Ectodermal cell (in vitro differentiated cells): ENCODE measurements at regions not wholly inside any gene's neighbourhood (a gene's known extent, or its start where the extent isn't known, plus 50 kb on each side); places are given as distances from the start of the nearest gene placed in this dataset.
"Not testable (repeated sequence)": the region's sequence is repeated elsewhere in the genome, so short reads cannot be mapped to it uniquely, and the experiment has no call there.

Source experiments
- H3K27ac ChIP-seq: 2 replicates; pipeline ENCODE4 v1.7.0; 2013; ENCODE audit warnings: mild to moderate bottlenecking, low read depth, low read length; ENCODE audit not compliant: insufficient read depth, poor library complexity, severe bottlenecking
- H3K27me3 ChIP-seq: 2 replicates; pipeline ENCODE4 v1.7.0; 2013; ENCODE audit warnings: mild to moderate bottlenecking, low read length; ENCODE audit not compliant: insufficient read depth, control insufficient read depth, poor library complexity, severe bottlenecking
- H3K36me3 ChIP-seq: one replicate; pipeline ENCODE4 v1.7.0; 2013; ENCODE audit warnings: low read length; ENCODE audit not compliant: control insufficient read depth, insufficient read depth
- H3K4me1 ChIP-seq: one replicate; pipeline ENCODE4 v1.7.0; 2013; ENCODE audit warnings: low read length; ENCODE audit not compliant: control insufficient read depth, insufficient read depth
- H3K4me3 ChIP-seq: 2 replicates; pipeline ENCODE4 v1.7.0; 2013; ENCODE audit warnings: low read depth, low read length, control low read depth; ENCODE audit not compliant: insufficient read depth
- H3K9me3 ChIP-seq: 2 replicates; pipeline ENCODE4 v1.7.0; 2013; ENCODE audit warnings: mild to moderate bottlenecking, low read length, moderate library complexity; ENCODE audit not compliant: control insufficient read depth
- WGBS, 2 experiments: methylation state at CpG; one replicate each; pipeline ENCODE4 v1.1.7; 2013; ENCODE audit warnings: missing lambda C conversion rate in 2 of 2; 5-methylcytosine and 5-hydroxymethylcytosine counted together

GRCh38 chr6:86016077-86016476 lies 373.4 kb upstream of the SYNCRIP start:
- 91 to 94% methylated on average over 4 of the region's 4 CpGs for WGBS, 2 experiments
- Histone ChIP-seq H3K9me3 (no peaks in the 10 kb centered on the region), H3K36me3 (no peaks in the 10 kb centered on the region), H3K4me3 (no peak overlapping the region), H3K4me1 (no peaks in the 10 kb centered on the region), H3K27ac (no peak overlapping the region), H3K27me3 (no peaks in the 10 kb centered on the region)

GRCh38 chr6:86012991-86013390 lies 370.3 kb upstream of the SYNCRIP start:
- H3K9me3 ChIP-seq, H3K36me3 ChIP-seq, H3K27me3 ChIP-seq, H3K4me3 ChIP-seq, H3K4me1 ChIP-seq, H3K27ac ChIP-seq: not testable (repeated sequence)
- 100% methylated on average over 1 of the region's 1 CpG for WGBS, 2 experiments

GRCh38 chr6:86010915-86011786 lies 368.5 kb upstream of the SYNCRIP start:
- no peaks in the 10 kb centered on the region for H3K9me3 ChIP-seq
- H3K27ac ChIP-seq = no peak overlapping the region
- H3K4me1 ChIP-seq = no peaks in the 10 kb centered on the region
- H3K27me3 ChIP-seq = no peaks in the 10 kb centered on the region
- 90 to 94% methylated on average over 9 of the region's 9 CpGs for WGBS, 2 experiments
- H3K4me3 ChIP-seq = no peak overlapping the region
- H3K36me3 ChIP-seq = no peaks in the 10 kb centered on the region

GRCh38 chr6:85997206-85997605 lies 354.5 kb upstream of the SYNCRIP start:
- no peaks in the 10 kb centered on the region for H3K9me3 ChIP-seq
- H3K36me3 ChIP-seq = no peaks in the 10 kb centered on the region
- H3K27ac ChIP-seq = no peak overlapping the region
- 93% methylated on average over 1 of the region's 1 CpG for WGBS, 2 experiments
- no peaks in the 10 kb centered on the region for H3K4me1 ChIP-seq
- H3K4me3 ChIP-seq = no peak overlapping the region
- H3K27me3 ChIP-seq = no peaks in the 10 kb centered on the region

- Histone ChIP-seq H3K9me3 (no peaks in the 10 kb centered on the region), H3K27me3 (no peaks in the 10 kb centered on the region), H3K36me3 (no peaks in the 10 kb centered on the region), H3K27ac (no peak overlapping the region), H3K4me1 (no peaks in the 10 kb centered on the region), H3K4me3 (no peak overlapping the region)
- WGBS, 2 experiments = 88 to 100% methylated on average over 1 of the region's 1 CpG
Measured at GRCh38 chr6:85996034-85996375, 353.3 kb upstream of the SYNCRIP start.

- no peaks in the 10 kb centered on the region for H3K4me1 ChIP-seq
- H3K27me3 ChIP-seq = no peaks in the 10 kb centered on the region
- H3K27ac ChIP-seq = no peak overlapping the region
- H3K9me3 ChIP-seq = no peaks in the 10 kb centered on the region
- no peak overlapping the region for H3K4me3 ChIP-seq
- WGBS, 2 experiments = 91 to 95% methylated on average over 2 of the region's 2 CpGs
- no peaks in the 10 kb centered on the region for H3K36me3 ChIP-seq
Measured at GRCh38 chr6:85995339-85996033, 352.8 kb upstream of the SYNCRIP start.

- 89 to 92% methylated on average over 2 of the region's 2 CpGs for WGBS, 2 experiments
- Histone ChIP-seq H3K4me3 (no peak overlapping the region), H3K27me3 (no peaks in the 10 kb centered on the region), H3K4me1 (no peaks in the 10 kb centered on the region), H3K36me3 (no peaks in the 10 kb centered on the region), H3K9me3 (peaks cover 2% of the 10 kb centered on the region), H3K27ac (no peak overlapping the region)
Measured at GRCh38 chr6:85986681-85987080, 344.0 kb upstream of the SYNCRIP start.

- H3K4me3 ChIP-seq = no peak overlapping the region
- 75 to 88% methylated on average over 1 of the region's 2 CpGs for WGBS, 2 experiments
- H3K4me1 ChIP-seq = no peaks in the 10 kb centered on the region
Measured at GRCh38 chr6:85983032-85983659, 340.5 kb upstream of the SYNCRIP start.

GRCh38 chr6:85977661-85978060 lies 335.0 kb upstream of the SYNCRIP start:
- Histone ChIP-seq H3K4me1 (no peaks in the 10 kb centered on the region), H3K9me3 (no peaks in the 10 kb centered on the region), H3K27ac (no peak overlapping the region), H3K4me3 (no peak overlapping the region), H3K36me3 (no peaks in the 10 kb centered on the region), H3K27me3 (no peaks in the 10 kb centered on the region)

More at GRCh38 chr6:85983032-85983659, 340.5 kb upstream of the SYNCRIP start:
- H3K27me3 ChIP-seq = no peaks in the 10 kb centered on the region
- peaks cover 2% of the 10 kb centered on the region for H3K9me3 ChIP-seq
- no peaks in the 10 kb centered on the region for H3K36me3 ChIP-seq
- no peak overlapping the region for H3K27ac ChIP-seq

GRCh38 chr6:85975957-85976356 lies 333.3 kb upstream of the SYNCRIP start:
- H3K36me3 ChIP-seq = no peaks in the 10 kb centered on the region
- H3K9me3 ChIP-seq = no peaks in the 10 kb centered on the region
- no peak overlapping the region for H3K27ac ChIP-seq
- 95 to 98% methylated on average over 2 of the region's 2 CpGs for WGBS, 2 experiments
- H3K4me3 ChIP-seq = no peak overlapping the region
- no peaks in the 10 kb centered on the region for H3K27me3 ChIP-seq
- no peaks in the 10 kb centered on the region for H3K4me1 ChIP-seq
